Stimulated activated effector memory CD8-positive, alpha-beta T cell treated with anti-CD3 and anti-CD28 coated beads, Interleukin-12 subunit alpha, Interleukin-12 subunit beta, amount 100 ng/mL, for 72 hours (primary cell): ENCODE measurements at regions not wholly inside any gene's neighbourhood (a gene's known extent, or its start where the extent isn't known, plus 50 kb on each side); places are given as distances from the start of the nearest gene placed in this dataset.
"Not testable (repeated sequence)": the region's sequence is repeated elsewhere in the genome, so short reads cannot be mapped to it uniquely, and the experiment has no call there.

Source experiments
- ATAC-seq: fragments of 150-1000 bp; cut with Tn5 transposase; 2 replicates; pipeline ENCODE4 v1.10.0; 2021
- DNase-seq, 2 donors: peaks; one replicate each; pipeline ENCODE4 v3.0.0; 2021 to 2022; ENCODE audit warnings: low spot score in 2 of 2
- H3K27ac Mint-ChIP-seq: one replicate; pipeline ENCODE4 v1.8.0; 2022; ENCODE audit warnings: mild to moderate bottlenecking, mixed read lengths
- H3K36me3 Mint-ChIP-seq: one replicate; pipeline ENCODE4 v1.8.0; 2022; ENCODE audit warnings: mild to moderate bottlenecking, mixed read lengths
- H3K4me1 Mint-ChIP-seq: one replicate; pipeline ENCODE4 v1.8.0; 2022; ENCODE audit warnings: mixed read lengths
- H3K4me3 Mint-ChIP-seq: one replicate; pipeline ENCODE4 v1.8.0; 2022; ENCODE audit warnings: mild to moderate bottlenecking, mixed read lengths
- H3K9me3 Mint-ChIP-seq: one replicate; pipeline ENCODE4 v1.8.0; 2022; ENCODE audit warnings: mixed read lengths

GRCh38 chr3:81874738-81875137, 113.3 kb upstream of the GBE1 start:
- Mint-ChIP-seq H3K4me1 (no peaks in the 10 kb centered on the region), H3K9me3 (no peaks in the 10 kb centered on the region), H3K27ac (no peak overlapping the region), H3K36me3 (no peaks in the 10 kb centered on the region), H3K4me3 (no peak overlapping the region)
- DNase-seq: no peak
- no peak for ATAC-seq

GRCh38 chr3:81872566-81872965, 111.1 kb upstream of the GBE1 start:
- no peak for ATAC-seq
- H3K27ac Mint-ChIP-seq: no peak overlapping the region
- no peaks in the 10 kb centered on the region for H3K9me3 Mint-ChIP-seq
- DNase-seq: no peak
- no peak overlapping the region for H3K4me3 Mint-ChIP-seq
- no peaks in the 10 kb centered on the region for H3K36me3 Mint-ChIP-seq
- H3K4me1 Mint-ChIP-seq: no peaks in the 10 kb centered on the region

GRCh38 chr3:81871358-81872155, 110.1 kb upstream of the GBE1 start:
- no peaks in the 10 kb centered on the region for H3K4me1 Mint-ChIP-seq
- no peak for DNase-seq
- no peaks in the 10 kb centered on the region for H3K36me3 Mint-ChIP-seq
- no peak overlapping the region for H3K27ac Mint-ChIP-seq
- no peaks in the 10 kb centered on the region for H3K9me3 Mint-ChIP-seq
- ATAC-seq: no peak
- no peak overlapping the region for H3K4me3 Mint-ChIP-seq

GRCh38 chr3:81869382-81869781, 107.9 kb upstream of the GBE1 start:
- no peak for DNase-seq
- Mint-ChIP-seq H3K9me3 (no peaks in the 10 kb centered on the region), H3K4me1 (no peaks in the 10 kb centered on the region), H3K36me3 (no peaks in the 10 kb centered on the region), H3K4me3 (no peak overlapping the region), H3K27ac (no peak overlapping the region)
- ATAC-seq: no peak

- H3K36me3 Mint-ChIP-seq: no peaks in the 10 kb centered on the region
- no peak overlapping the region for H3K27ac Mint-ChIP-seq
- H3K4me3 Mint-ChIP-seq: no peak overlapping the region
- no peak for DNase-seq
- no peaks in the 10 kb centered on the region for H3K9me3 Mint-ChIP-seq
- H3K4me1 Mint-ChIP-seq: no peaks in the 10 kb centered on the region
- no peak for ATAC-seq
These were observed 107.2 kb upstream of the GBE1 start for GRCh38 chr3:81868597-81868996.

GRCh38 chr3:81867875-81868274, 106.4 kb upstream of the GBE1 start:
- no peak overlapping the region for H3K27ac Mint-ChIP-seq
- no peaks in the 10 kb centered on the region for H3K4me1 Mint-ChIP-seq
- H3K9me3 Mint-ChIP-seq: no peaks in the 10 kb centered on the region
- H3K4me3 Mint-ChIP-seq: no peak overlapping the region
- ATAC-seq (no peak), DNase-seq (no peak)
- H3K36me3 Mint-ChIP-seq: no peaks in the 10 kb centered on the region

- ATAC-seq, H3K4me3 Mint-ChIP-seq, H3K36me3 Mint-ChIP-seq, DNase-seq, H3K9me3 Mint-ChIP-seq, H3K27ac Mint-ChIP-seq, H3K4me1 Mint-ChIP-seq: not testable (repeated sequence)
These were observed 103.7 kb upstream of the GBE1 start for GRCh38 chr3:81865164-81865563.

- H3K4me1 Mint-ChIP-seq: no peaks in the 10 kb centered on the region
- H3K4me3 Mint-ChIP-seq: no peak overlapping the region
- ATAC-seq: no peak
- DNase-seq: no peak
- no peak overlapping the region for H3K27ac Mint-ChIP-seq
- H3K36me3 Mint-ChIP-seq: no peaks in the 10 kb centered on the region
- no peaks in the 10 kb centered on the region for H3K9me3 Mint-ChIP-seq
These were observed 102.8 kb upstream of the GBE1 start for GRCh38 chr3:81864272-81864671.

- Mint-ChIP-seq H3K27ac (no peak overlapping the region), H3K4me3 (no peak overlapping the region), H3K9me3 (no peaks in the 10 kb centered on the region), H3K36me3 (no peaks in the 10 kb centered on the region), H3K4me1 (no peaks in the 10 kb centered on the region)
- DNase-seq: no peak
- no peak for ATAC-seq
These were observed 102.3 kb upstream of the GBE1 start for GRCh38 chr3:81863756-81864155.

GRCh38 chr3:81861593-81861992, 100.1 kb upstream of the GBE1 start:
- H3K9me3 Mint-ChIP-seq: no peaks in the 10 kb centered on the region
- no peak overlapping the region for H3K27ac Mint-ChIP-seq
- DNase-seq: no peak
- no peaks in the 10 kb centered on the region for H3K36me3 Mint-ChIP-seq
- ATAC-seq: no peak
- H3K4me1 Mint-ChIP-seq: no peaks in the 10 kb centered on the region
- H3K4me3 Mint-ChIP-seq: no peak overlapping the region

GRCh38 chr3:81859524-81859923, 98.1 kb upstream of the GBE1 start:
- Mint-ChIP-seq H3K9me3 (no peaks in the 10 kb centered on the region), H3K4me1 (no peaks in the 10 kb centered on the region), H3K27ac (no peak overlapping the region), H3K4me3 (no peak overlapping the region), H3K36me3 (no peaks in the 10 kb centered on the region)
- ATAC-seq (no peak), DNase-seq (no peak)

GRCh38 chr3:81853431-81853830, 92.0 kb upstream of the GBE1 start:
- Mint-ChIP-seq H3K4me3 (no peak overlapping the region), H3K4me1 (no peaks in the 10 kb centered on the region), H3K36me3 (no peaks in the 10 kb centered on the region), H3K9me3 (no peaks in the 10 kb centered on the region), H3K27ac (no peak overlapping the region)
- DNase-seq: no peak
- ATAC-seq: no peak

GRCh38 chr3:81851176-81851575, 89.7 kb upstream of the GBE1 start:
- Mint-ChIP-seq H3K27ac (no peak overlapping the region), H3K4me1 (no peaks in the 10 kb centered on the region), H3K9me3 (no peaks in the 10 kb centered on the region), H3K4me3 (no peak overlapping the region), H3K36me3 (no peaks in the 10 kb centered on the region)
- no peak for DNase-seq
- ATAC-seq: no peak

- DNase-seq (no peak), ATAC-seq (no peak)
- H3K4me1 Mint-ChIP-seq: no peaks in the 10 kb centered on the region
- no peaks in the 10 kb centered on the region for H3K9me3 Mint-ChIP-seq
- no peak overlapping the region for H3K27ac Mint-ChIP-seq
- no peak overlapping the region for H3K4me3 Mint-ChIP-seq
- H3K36me3 Mint-ChIP-seq: no peaks in the 10 kb centered on the region
These were observed 85.5 kb upstream of the GBE1 start for GRCh38 chr3:81846988-81847387.

- DNase-seq (no peak), ATAC-seq (no peak)
- Mint-ChIP-seq H3K36me3 (no peaks in the 10 kb centered on the region), H3K4me3 (no peak overlapping the region), H3K4me1 (no peaks in the 10 kb centered on the region), H3K27ac (no peak overlapping the region), H3K9me3 (no peaks in the 10 kb centered on the region)
These were observed 80.1 kb upstream of the GBE1 start for GRCh38 chr3:81841540-81841939.

GRCh38 chr3:81839504-81840094, 78.2 kb upstream of the GBE1 start:
- no peaks in the 10 kb centered on the region for H3K36me3 Mint-ChIP-seq
- ATAC-seq (no peak), DNase-seq (no peak)
- no peaks in the 10 kb centered on the region for H3K4me1 Mint-ChIP-seq
- H3K4me3 Mint-ChIP-seq: no peak overlapping the region
- H3K27ac Mint-ChIP-seq: no peak overlapping the region
- no peaks in the 10 kb centered on the region for H3K9me3 Mint-ChIP-seq
